ENCODE measurements at regions not wholly inside any gene's neighbourhood (a gene's known extent, or its start where the extent isn't known, plus 50 kb on each side); places are given as distances from the start of the nearest gene placed in this dataset.

DNA sequence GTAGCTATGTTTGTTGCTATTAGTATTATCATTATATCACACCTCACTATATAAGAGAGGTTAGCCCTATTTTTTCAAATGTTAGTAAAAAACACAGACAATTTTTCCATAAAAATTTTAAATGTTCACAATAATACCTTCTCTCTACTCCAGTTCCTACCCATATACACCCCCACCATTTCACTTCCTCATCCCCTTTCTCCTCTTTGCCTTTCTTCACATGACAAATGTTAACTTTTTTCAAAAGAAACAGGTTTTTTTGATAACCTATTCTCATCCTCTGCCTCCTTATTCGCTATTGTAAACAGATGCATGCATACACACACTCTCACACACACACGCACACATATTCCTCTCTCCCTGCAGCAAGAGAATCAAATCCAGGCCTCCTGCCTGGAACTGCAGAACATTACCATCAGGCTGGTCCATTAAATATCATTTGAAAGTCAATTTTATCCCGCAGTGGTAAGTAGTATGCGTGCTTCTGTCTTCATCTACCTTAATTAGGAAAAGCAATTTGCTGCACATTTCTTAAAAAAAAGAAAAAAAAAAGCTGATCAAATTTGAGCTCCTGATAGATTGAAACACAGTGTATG lies 55.5 kb downstream of the MID1IP1 start:
- DNase-seq (ENCODE audit: low read depth in 2 of 2) = no peak

DNA sequence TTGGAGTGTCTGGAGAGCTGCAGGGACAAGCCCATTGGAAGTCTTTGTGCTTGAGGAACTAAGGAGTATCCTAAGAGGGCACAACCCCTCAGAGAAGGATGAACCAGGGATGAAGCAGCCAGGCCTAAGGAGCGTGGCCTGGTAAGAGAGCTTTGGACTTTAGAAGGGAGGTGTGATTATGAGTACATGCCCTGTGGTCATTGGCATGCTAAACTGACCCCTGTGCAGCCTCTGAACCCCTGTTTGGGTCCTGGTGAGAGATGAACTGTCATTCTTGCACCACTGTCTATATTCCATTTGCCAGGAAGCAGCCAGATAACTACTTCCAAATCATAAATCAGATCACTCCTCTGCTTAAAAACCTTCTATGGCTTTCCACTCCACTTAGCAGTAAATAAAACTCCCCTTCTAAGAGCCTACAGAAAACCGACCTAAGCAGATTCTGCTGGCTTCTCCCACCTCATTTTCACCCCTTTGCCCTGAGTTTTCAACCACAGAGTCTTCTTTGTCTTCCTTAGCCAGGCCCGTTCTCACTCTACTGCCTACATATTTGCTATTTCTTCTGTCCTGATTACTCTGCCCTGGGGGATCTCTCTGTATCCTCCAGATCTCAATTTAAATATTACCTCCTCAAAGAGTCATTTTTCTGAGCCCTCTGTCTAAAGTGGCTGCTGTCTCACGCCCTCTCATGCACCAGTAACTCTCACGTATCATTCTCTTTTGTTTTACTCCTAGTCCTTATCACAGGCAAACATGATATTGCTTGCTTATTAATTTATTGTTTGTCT lies 56.7 kb downstream of the MID1IP1 start:
- no peak for DNase-seq (ENCODE audit: low read depth in 2 of 2)

GRCh38 chrX:38859602-38860001 lies 58.3 kb downstream of the MID1IP1 start:
- DNase-seq (ENCODE audit: low read depth in 2 of 2) = no peak

GRCh38 chrX:38860106-38861013 lies 59.1 kb downstream of the MID1IP1 start:
- DNase-seq (ENCODE audit: low read depth in 2 of 2) = no peak

DNA sequence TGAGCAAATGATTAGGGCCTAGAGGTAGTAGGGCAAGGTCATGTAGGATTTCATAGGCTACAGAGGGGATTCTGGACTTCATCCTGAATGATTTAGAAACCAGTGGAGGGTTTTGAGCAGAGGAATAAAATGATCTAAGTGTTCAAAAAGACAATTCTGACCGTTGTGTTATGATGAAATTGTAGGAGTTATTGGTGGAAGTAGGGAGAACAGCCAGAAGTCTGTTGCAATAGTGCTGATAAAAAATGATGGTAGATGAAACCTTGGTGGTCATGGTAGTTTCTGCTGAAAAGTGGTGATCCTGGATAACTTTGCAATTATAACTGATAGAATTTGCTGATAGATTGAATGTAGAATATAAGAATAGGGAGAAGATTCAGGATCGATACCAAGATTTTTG lies 60.2 kb downstream of the MID1IP1 start:
- DNase-seq (ENCODE audit: low read depth in 2 of 2) = no peak

DNA sequence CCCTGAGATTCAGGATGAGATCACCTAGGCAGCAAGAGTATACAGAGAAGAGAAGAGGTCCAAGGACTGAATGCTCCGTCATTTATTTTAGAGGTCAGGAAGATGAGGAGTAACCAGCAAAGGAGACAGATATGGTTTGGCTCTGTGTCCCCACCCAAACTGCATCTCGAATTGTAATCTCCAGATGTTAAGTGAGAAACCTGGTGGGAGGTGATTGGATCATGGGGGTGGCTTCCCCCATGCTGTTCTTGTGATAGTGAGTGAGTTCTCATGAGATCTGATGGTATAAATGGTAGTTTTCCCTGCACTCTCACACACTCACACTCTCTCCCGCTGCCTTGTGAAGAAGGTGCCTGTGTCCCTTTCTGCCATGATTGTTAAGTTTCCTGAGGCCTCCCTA lies 60.8 kb downstream of the MID1IP1 start:
- no peak for DNase-seq (ENCODE audit: low read depth in 2 of 2)

GRCh38 chrX:38864165-38864564 lies 62.9 kb downstream of the MID1IP1 start:
- no peak for DNase-seq (ENCODE audit: low read depth in 2 of 2)

GRCh38 chrX:38868321-38868720 lies 67.1 kb downstream of the MID1IP1 start:
- no peak for DNase-seq (ENCODE audit: low read depth in 2 of 2)

GRCh38 chrX:38868941-38869401 lies 67.7 kb downstream of the MID1IP1 start:
- peak; percentile 9 to 75 for DNase-seq (ENCODE audit: low read depth in 2 of 2)

DNA sequence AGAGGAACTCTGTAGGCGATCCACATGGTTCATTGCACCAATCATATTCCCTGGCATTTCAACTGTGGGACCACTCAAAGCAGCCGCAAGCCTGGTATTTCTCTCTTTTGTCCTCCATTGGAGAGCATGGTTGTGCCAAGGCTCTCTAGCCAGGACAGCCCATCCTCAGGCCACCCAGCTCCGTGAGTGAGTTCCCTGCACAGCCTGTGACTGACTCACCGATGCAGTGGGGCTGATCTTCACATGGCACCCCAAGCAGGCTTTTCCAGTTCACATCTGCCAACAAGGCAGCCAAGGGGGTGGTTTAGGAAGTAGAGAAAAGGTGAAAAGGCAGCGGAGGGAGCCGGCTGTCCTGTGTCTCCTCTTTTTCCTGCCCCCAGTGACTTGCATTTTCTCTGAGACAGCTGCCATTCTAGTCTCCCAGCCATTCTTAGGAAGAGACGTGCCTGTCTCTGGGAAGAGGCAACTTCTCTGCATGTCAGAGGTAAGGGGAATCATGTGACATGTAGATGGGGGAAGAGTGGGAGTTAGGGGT lies 69.2 kb downstream of the MID1IP1 start:
- DNase-seq (ENCODE audit: low read depth in 2 of 2) = no peak

- DNase-seq (ENCODE audit: low read depth in 2 of 2) = no peak
Measured at GRCh38 chrX:38871129-38872029, 70.1 kb downstream of the MID1IP1 start.

DNA sequence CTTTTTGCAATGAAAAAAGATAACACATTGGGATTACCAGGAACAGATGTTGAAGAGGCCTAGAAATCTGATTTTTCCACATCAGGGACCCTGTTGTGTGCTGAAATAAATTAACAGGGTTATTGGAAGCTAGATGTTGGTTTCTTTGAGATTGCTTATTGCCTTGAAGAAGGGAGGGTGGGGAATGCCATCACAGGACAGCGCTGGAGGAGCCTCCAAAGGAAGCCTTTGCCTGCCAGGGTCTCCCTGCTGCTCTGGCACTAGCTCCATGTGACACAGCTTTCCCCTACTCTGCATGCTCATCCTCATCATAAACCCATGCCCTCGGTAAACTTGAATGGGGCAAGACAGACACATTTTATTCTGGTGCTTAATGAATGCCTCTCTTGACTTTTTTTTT lies 76.1 kb downstream of the MID1IP1 start:
- no peak for DNase-seq (ENCODE audit: low read depth in 2 of 2)

- no peak for DNase-seq (ENCODE audit: low read depth in 2 of 2)
Measured at GRCh38 chrX:38878641-38879340, 77.5 kb downstream of the MID1IP1 start.

GRCh38 chrX:38879631-38880220 lies 78.5 kb downstream of the MID1IP1 start:
- DNase-seq (ENCODE audit: low read depth in 2 of 2) = no peak

GRCh38 chrX:38880296-38880854 lies 79.1 kb downstream of the MID1IP1 start:
- peak in 1 of 2 donors; percentile 51 for DNase-seq (ENCODE audit: low read depth in 2 of 2)

- DNase-seq (ENCODE audit: low read depth in 2 of 2) = no peak
Measured at GRCh38 chrX:38881066-38881465, 79.8 kb downstream of the MID1IP1 start.

- DNase-seq (ENCODE audit: low read depth in 2 of 2) = no peak
Measured at GRCh38 chrX:38881727-38882126, 80.5 kb downstream of the MID1IP1 start.

DNA sequence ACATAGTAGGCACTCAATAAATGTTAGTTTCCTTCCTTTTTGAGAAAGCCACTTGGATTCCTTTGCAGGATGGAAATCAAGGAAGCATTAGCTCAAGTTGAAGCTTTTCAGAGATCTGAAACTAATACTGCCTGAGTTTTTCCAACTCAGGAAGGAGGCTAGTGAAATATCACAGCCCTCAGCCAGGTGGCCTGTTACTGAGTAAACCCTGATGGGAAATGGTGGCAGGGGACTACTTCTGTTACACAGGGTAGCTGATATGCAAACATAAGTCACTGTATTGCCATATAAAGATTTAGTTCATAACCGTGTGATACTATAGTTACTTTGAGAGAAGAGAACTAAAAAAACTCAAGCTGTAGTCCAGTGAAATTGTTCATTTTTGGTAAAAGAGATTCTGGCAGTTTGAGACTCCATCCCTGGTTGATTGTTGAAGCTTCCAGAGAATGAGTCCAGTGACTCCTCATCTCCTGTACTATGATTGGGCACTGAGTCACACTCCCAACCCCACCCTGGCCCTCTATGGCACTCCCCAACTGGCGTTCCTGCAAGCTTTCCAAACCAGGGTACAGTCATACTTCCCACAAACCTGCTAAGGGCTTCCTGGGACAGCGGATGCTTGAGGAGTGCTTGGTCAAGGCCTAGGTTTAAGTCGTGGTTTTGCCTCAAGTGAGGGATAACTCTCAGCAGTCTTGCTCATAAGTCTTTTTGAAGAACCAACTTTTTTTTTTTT lies 81.8 kb downstream of the MID1IP1 start:
- DNase-seq (ENCODE audit: low read depth in 2 of 2) = peak in 1 of 2 donors; percentile 82

DNA sequence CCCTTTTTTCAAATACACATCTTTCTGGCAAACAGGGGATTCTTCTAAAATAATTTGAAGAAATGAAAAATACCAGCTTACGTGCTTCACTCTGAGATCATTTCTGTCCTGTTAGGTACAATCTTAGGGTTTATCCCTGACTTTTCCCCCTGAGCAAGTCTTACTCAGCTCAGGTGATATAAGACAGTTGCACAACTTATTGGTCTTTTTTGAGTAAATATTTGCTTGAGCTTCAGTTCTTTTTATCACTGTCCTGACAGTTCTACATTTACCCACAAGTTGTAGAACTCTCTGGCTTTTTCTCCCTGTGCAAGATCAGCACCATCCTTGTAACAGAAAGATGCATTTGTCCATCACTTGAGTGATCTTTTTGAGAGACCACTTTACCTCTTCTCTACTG lies 84.9 kb downstream of the MID1IP1 start:
- no peak for DNase-seq (ENCODE audit: low read depth in 2 of 2)

Data from lung microvascular endothelial cell (primary cell).